Left kidney (tissue), 1 donor: ENCODE measurements at regions not wholly inside any gene's neighbourhood (a gene's known extent, or its start where the extent isn't known, plus 50 kb on each side); places are given as distances from the start of the nearest gene placed in this dataset.
"Not testable (repeated sequence)": the region's sequence is repeated elsewhere in the genome, so short reads cannot be mapped to it uniquely, and the experiment has no call there.

Experiments
- DNase-seq: peaks from one replicate; pipeline ENCODE4 v3.0.0-alpha.2; 2013

GRCh38 chr2:87515226-87515625 is 232.7 kb upstream of the PLGLB2 start:
- not testable (repeated sequence) for DNase-seq

- DNase-seq, result not testable (repeated sequence)
Observed at GRCh38 chr2:87515875-87516274, 232.0 kb upstream of the PLGLB2 start.

GRCh38 chr2:87516369-87516967 is 231.4 kb upstream of the PLGLB2 start:
- not testable (repeated sequence) for DNase-seq

- not testable (repeated sequence) for DNase-seq
Observed at GRCh38 chr2:87517438-87517837, 230.4 kb upstream of the PLGLB2 start.

GRCh38 chr2:87518066-87518465 is 229.8 kb upstream of the PLGLB2 start:
- DNase-seq, result not testable (repeated sequence)

GRCh38 chr2:87518547-87518946 is 229.3 kb upstream of the PLGLB2 start:
- DNase-seq, result not testable (repeated sequence)

- DNase-seq, result not testable (repeated sequence)
Observed at GRCh38 chr2:87519158-87520011, 228.5 kb upstream of the PLGLB2 start.

- DNase-seq, result not testable (repeated sequence)
Observed at GRCh38 chr2:87521057-87521456, 226.8 kb upstream of the PLGLB2 start.

GRCh38 chr2:87521489-87521888 is 226.4 kb upstream of the PLGLB2 start:
- DNase-seq, result not testable (repeated sequence)

- not testable (repeated sequence) for DNase-seq
Observed at GRCh38 chr2:87524619-87525188, 223.2 kb upstream of the PLGLB2 start.

GRCh38 chr2:87525497-87525991 is 222.3 kb upstream of the PLGLB2 start:
- not testable (repeated sequence) for DNase-seq

GRCh38 chr2:87526258-87526657 is 221.6 kb upstream of the PLGLB2 start:
- not testable (repeated sequence) for DNase-seq

GRCh38 chr2:87531968-87532715 is 215.7 kb upstream of the PLGLB2 start:
- DNase-seq, result not testable (repeated sequence)

- DNase-seq, result peak; percentile 26
Observed at GRCh38 chr2:87533390-87534272, 214.3 kb upstream of the PLGLB2 start.

- not testable (repeated sequence) for DNase-seq
Observed at GRCh38 chr2:87534273-87534889, 213.5 kb upstream of the PLGLB2 start.

GRCh38 chr2:87536427-87536826 is 211.5 kb upstream of the PLGLB2 start:
- DNase-seq, result not testable (repeated sequence)

GRCh38 chr2:87537251-87537671 is 210.6 kb upstream of the PLGLB2 start:
- DNase-seq, result not testable (repeated sequence)

- DNase-seq, result not testable (repeated sequence)
Observed at GRCh38 chr2:87538268-87538667, 209.6 kb upstream of the PLGLB2 start.

GRCh38 chr2:87539151-87539943 is 208.5 kb upstream of the PLGLB2 start:
- not testable (repeated sequence) for DNase-seq

GRCh38 chr2:87540242-87540641 is 207.6 kb upstream of the PLGLB2 start:
- DNase-seq, result not testable (repeated sequence)
